Stimulated activated CD8-positive, alpha-beta memory T cell treated with anti-CD3 and anti-CD28 coated beads, Interleukin-2, amount 100 ng/mL, for 1 hour (primary cell): ENCODE measurements at regions not wholly inside any gene's neighbourhood (a gene's known extent, or its start where the extent isn't known, plus 50 kb on each side); places are given as distances from the start of the nearest gene placed in this dataset.
"Not testable (repeated sequence)": the region's sequence is repeated elsewhere in the genome, so short reads cannot be mapped to it uniquely, and the experiment has no call there.

Experiments
- DNase-seq, 2 donors: peaks; one replicate each; pipeline ENCODE4 v3.0.0-alpha.2; 2020; ENCODE audit warnings: low read depth in 2 of 2

- DNase-seq: no peak
Measured at GRCh38 chr2:38483776-38484501, 106.9 kb upstream of the ATL2 start.

GRCh38 chr2:38482710-38483109 is 105.6 kb upstream of the ATL2 start:
- DNase-seq: not testable (repeated sequence)

- no peak for DNase-seq
Measured at GRCh38 chr2:38480617-38481016, 103.5 kb upstream of the ATL2 start.

DNA sequence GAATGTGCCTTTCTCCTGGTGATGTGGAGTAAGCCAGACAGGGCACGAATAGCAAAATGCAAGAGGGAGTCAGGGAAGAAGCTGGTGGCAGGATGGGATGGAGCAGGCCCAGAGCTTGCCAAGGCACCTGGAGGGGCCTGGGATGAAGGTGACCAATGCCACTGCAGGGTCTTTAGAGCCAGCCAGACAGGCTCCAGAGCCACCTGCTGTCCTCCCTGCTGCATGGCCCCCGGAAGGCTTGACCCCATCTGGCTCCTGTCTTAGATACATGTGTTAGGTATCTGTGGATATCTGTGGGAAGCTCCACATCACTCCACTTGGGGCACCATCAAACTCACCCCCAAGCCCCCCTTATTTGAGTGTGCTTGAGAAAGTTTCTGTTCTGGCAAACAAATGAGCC is 99.9 kb upstream of the ATL2 start:
- no peak for DNase-seq

DNA sequence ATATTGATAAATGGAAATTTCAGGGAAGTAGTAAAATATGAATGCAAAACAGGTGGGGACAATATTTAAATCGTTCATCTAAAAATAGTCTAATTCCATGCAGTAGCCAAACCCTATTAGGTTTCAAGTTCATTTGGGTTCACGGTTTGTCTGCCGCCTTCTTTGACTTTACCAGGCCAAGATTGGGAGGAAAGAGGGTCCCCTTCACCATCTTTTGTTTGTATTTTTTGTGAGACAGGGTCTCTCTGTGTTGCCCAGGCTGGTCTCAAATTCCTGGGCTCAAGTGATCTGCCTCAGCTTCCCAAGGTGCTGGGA is 98.5 kb upstream of the ATL2 start:
- DNase-seq: no peak

DNA sequence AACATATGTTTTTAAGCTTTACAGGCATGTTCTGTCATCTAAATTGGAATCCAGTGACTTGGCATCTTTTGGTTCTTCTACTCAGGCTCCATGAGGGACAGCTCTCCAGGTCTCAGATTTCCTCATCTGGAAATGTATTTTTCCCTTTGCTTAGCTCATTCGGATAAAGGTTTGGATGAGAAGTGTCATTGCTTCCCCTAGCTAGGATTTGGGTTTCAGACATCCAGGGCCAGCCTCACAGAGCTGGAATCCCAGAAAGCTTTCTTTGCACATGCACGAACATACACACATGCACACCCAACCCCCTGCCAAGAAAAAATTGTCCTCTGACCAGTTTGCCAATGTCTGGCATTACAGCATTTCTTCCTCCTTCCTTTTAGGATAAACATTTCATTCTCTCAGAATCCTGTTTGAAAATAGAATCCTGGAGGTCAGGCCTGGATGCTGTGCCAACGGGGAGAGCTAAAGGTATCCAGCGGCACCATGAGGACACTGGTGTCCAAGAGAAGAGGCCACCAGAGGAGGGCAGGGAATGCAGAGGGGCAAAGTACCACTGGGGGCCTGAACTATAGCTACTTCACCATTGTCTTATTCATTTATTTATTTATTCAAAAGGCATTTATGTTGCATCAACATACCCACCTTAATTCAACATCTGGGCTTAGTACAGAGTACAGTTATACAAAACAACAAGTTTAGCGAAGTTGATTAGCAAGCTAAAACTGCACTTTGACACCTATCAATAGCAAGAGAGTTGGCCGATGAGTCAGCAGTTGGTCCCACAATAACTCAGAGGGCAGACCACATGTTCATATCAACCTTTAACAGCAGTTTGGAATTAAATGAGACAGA is 97.9 kb upstream of the ATL2 start:
- no peak for DNase-seq

- no peak for DNase-seq
Measured at GRCh38 chr2:38474021-38474456, 97.0 kb upstream of the ATL2 start.

- DNase-seq: no peak
Measured at GRCh38 chr2:38473333-38474005, 96.4 kb upstream of the ATL2 start.

DNA sequence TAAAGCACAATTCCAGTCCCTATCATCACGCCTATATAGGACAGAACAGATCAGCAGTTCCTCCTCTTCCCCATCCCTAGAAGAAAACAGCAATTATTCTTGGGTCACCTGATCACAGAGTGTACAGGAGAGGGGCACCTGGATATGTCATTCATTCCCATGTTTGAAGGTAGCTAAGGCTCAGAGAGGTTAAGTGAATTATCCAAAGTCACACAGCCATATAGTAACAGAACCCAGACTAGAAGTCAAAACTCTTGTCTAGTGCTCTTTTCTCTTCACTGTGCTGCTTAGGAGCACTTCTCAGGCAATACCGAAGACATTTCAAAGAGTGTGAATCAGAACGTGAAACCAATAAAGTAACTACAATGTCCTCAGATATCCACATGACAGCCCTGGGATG is 93.0 kb upstream of the ATL2 start:
- DNase-seq: no peak

DNA sequence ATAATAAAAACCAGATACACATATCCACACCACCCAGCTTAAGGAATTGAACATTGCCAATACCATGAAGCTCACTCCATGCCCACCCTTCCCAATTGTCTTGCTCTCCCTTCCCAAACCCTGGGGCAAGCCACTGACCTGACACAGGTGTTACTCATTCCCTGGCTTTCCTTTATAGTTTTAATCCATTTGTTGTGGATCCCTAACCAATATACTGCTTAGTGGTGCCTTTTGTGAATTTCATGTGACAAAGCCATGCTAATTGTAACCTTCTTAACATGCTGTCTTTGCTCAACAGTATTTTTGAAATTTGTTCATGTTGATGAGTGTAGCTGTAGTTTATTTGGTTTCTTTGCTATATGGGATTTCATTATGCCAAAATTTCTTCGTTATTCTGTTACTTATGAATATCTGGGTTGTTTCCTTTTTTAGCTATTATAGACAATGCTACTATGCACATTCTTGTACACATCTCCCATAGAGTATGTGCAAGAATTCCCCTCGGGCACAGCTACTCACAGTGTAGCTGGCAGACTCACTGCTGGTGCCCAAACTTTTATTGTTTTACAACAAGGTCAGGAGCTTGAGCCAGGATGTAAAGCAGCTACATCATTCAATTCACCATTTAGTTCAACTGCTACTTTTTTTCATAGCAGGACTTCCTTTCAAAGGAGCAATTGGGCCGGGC is 90.8 kb upstream of the ATL2 start:
- no peak for DNase-seq

DNA sequence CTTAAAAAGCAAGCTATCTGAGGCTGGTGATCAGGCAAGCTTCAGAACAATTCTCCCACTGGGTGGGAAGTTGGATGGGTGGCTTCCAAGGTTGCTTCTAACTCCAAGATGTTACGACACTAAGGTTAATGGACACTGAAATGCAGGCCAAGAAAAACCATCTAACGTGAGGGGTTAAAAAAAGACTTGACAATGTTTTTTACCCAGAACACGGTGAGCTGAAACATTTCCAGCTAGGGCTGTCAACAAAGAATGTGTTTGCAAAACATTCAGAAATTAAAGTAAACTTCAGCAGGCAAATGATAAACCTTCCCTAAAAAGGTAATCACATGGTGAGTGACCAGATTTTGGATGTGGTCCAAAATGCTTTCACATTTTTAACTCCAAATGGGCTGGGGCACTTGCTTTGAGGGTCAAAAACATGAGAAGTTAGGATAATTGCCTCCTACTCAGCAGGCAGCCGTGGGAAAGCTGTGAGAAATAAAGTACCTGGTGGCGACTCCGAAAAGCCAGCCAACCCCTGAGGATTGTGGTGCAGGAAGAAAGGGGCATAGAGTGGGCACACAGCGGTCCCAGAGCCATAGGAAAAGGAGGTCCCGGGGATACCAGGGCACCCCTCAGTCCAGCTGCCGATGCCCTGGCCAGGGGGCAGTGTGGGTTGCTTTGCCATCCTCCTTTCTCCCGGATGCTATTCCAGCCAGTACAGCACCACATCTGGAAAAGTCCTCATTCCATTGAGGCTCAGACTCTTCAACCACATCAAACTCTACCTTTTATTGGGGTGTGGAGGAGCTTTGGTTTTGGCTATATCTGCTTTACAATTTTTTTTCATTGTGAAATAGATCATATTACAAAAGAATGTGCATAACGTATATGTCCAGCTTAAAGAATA is 90.0 kb upstream of the ATL2 start:
- DNase-seq: no peak

DNA sequence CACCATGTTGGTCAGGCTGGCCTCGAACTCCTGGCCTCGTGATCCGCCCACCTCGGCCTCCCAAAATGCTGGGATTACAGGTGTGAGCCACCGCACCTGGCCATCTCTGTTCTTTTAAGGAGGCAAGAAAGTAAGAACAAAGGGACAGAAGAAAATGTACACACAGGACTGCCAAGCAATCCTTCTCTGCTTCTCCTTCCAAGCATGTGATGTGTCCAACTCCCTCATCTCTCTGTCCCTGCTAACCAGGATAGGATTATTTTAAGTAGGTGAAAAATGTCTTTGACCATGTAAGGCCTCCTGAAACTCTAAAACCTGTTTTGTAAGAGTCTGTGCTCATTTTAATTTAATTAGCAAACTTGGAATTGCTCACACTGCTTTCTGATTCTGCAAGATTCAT is 89.3 kb upstream of the ATL2 start:
- no peak for DNase-seq

DNA sequence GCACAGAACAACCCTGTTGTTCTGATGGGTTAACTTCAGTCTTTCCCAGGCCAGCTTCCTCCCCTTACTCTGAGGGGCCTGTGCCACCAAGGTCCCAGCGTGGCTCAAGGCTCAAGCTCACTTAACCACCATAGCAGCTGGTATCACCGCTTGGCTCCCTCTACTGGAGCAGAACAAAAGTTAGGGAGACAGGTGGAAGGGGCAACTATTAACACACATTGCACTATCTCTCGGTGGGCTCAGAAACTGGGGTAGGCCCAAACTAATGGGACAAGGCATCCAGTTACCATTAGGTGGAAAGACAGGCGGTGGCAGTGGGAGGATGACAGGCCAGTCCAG is 88.7 kb upstream of the ATL2 start:
- DNase-seq: no peak

GRCh38 chr2:38464971-38465788 is 88.1 kb upstream of the ATL2 start:
- no peak for DNase-seq

- no peak for DNase-seq
Measured at GRCh38 chr2:38463752-38464151, 86.7 kb upstream of the ATL2 start.

DNA sequence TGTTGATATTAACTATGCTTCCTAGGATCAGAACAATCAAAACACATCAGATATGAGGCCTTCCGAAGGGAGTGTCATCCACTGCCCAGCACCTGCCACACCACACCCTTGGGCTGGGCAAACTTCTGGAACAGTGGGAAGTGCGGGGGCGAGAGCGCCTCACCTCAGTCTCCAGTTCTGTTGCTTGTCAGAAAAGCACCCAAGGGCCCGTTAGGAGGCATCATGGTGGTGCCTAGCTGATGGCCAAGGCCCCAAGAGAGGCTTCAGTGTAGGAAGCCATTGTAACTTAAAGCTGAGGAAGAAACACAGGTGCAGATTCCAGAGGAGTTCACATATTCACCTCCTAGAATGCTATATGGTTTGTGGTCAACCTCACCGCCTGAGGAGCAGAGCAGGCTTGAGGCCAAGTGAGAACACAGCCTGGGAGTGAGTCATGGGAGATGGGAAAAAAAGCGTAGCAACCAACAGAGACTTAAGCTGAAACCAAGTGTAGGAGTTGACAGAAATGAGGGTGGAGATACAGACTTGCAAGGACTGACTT is 85.1 kb upstream of the ATL2 start:
- DNase-seq: no peak

DNA sequence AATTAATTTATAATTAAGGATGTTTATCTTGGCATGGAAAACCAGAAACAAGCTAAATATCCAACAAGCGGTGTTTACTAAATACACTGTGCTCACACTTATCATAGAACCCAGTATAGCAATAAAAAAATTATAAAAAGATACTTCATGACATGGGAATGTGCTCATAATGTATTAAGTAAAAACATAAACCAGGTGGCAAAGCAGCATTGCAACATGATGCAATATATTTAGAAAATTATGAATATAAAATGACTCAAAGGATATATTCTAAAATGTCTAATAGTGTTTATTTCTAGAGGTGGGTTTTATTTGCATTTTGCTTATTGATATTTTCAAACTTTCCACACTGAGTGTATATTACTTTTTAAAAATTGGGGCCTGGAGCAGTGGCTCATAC is 84.4 kb upstream of the ATL2 start:
- no peak for DNase-seq

GRCh38 chr2:38460313-38460712 is 83.2 kb upstream of the ATL2 start:
- no peak for DNase-seq

- no peak for DNase-seq
Measured at GRCh38 chr2:38454081-38454480, 77.0 kb upstream of the ATL2 start.

- not testable (repeated sequence) for DNase-seq
Measured at GRCh38 chr2:38451778-38452177, 74.7 kb upstream of the ATL2 start.
